Neutrophil (primary cell): ENCODE measurements at regions not wholly inside any gene's neighbourhood (a gene's known extent, or its start where the extent isn't known, plus 50 kb on each side); places are given as distances from the start of the nearest gene placed in this dataset.

ENCODE experiments used
- H3K27ac ChIP-seq: fragments of 200-600 bp; sonication (generic); 2 replicates; pipeline ENCODE4 v1.5.1; 2016; ENCODE audit warnings: mild to moderate bottlenecking, moderate library complexity
- H3K27me3 ChIP-seq: fragments of 200-600 bp; sonication (generic); 2 replicates; pipeline ENCODE4 v1.6.0; 2016; ENCODE audit warnings: mild to moderate bottlenecking
- H3K36me3 ChIP-seq: fragments of 200-600 bp; sonication (generic); 2 replicates; pipeline ENCODE4 v1.5.1; 2017
- H3K4me1 ChIP-seq, 2 experiments: fragments of 200-600 bp in 1 of 2; sonication (generic) in 1 of 2; 1 replicate in 1 of 2; 2 replicates in 1 of 2; pipeline versions ENCODE4 v1.5.1 to v1.6.1; 2013 to 2016; ENCODE audit warnings: low read depth in 1 of 2, low read length in 1 of 2, mild to moderate bottlenecking in 1 of 2, moderate library complexity in 1 of 2; ENCODE audit not compliant: control insufficient read depth in 1 of 2, insufficient read depth in 1 of 2
- H3K4me3 ChIP-seq, 2 experiments: fragments of 200-600 bp in 1 of 2; sonication (generic) in 1 of 2; 1 replicate in 1 of 2; 2 replicates in 1 of 2; pipeline ENCODE4 v1.5.1; 2013 to 2016; ENCODE audit warnings: low read depth in 1 of 2, low read length in 1 of 2, mild to moderate bottlenecking in 1 of 2, moderate library complexity in 1 of 2
- H3K9me3 ChIP-seq: fragments of 200-600 bp; sonication (generic); 2 replicates; pipeline ENCODE4 v1.5.1; 2016
- CTCF ChIP-seq: fragments of 200-600 bp; sonication (generic); IDR thresholded peaks from 2 replicates; pipeline ENCODE4 v1.5.1; 2016; ENCODE audit warnings: antibody characterized with exemption

GRCh38 chr4:57865264-57865663, 755.1 kb upstream of the IGFBP7 start:
- Histone ChIP-seq H3K9me3 (no peaks in the 10 kb centered on the region), H3K4me3 (no peak overlapping the region), H3K27ac (no peak overlapping the region), H3K36me3 (no peaks in the 10 kb centered on the region), H3K27me3 (no peaks in the 10 kb centered on the region), H3K4me1 (no peaks in the 10 kb centered on the region)
- no peak for TF ChIP-seq CTCF

- Histone ChIP-seq H3K4me3 (no peak overlapping the region), H3K36me3 (no peaks in the 10 kb centered on the region), H3K9me3 (no peaks in the 10 kb centered on the region), H3K4me1 (no peaks in the 10 kb centered on the region), H3K27ac (no peak overlapping the region), H3K27me3 (no peaks in the 10 kb centered on the region)
- TF ChIP-seq CTCF, result no peak
Observed at GRCh38 chr4:57854748-57855147, 744.6 kb upstream of the IGFBP7 start.

GRCh38 chr4:57850141-57850540, 740.0 kb upstream of the IGFBP7 start:
- Histone ChIP-seq H3K36me3 (no peaks in the 10 kb centered on the region), H3K27me3 (no peaks in the 10 kb centered on the region), H3K4me1 (no peaks in the 10 kb centered on the region), H3K4me3 (no peak overlapping the region), H3K9me3 (no peaks in the 10 kb centered on the region), H3K27ac (no peak overlapping the region)
- TF ChIP-seq CTCF, result no peak

DNA sequence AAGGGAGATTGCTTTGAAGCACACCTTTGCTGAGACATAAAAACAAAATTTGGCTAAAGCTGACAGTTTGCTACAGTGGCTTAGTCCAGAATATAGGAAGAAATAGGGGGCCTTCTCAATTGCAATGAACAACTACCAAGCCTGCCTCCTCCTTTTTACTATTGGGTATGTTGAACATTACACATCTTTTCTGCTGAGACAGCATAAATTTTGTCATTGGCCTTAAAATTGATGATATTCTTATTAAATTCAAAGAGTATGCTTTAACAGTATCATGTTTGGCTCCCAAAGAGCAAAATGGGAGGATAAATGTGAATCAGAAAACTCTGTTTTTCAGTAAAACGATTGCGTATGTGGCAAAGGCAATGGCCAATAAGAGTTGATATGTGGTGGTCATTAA, 721.9 kb upstream of the IGFBP7 start:
- H3K27ac ChIP-seq, result no peak overlapping the region
- no peak for TF ChIP-seq CTCF
- H3K36me3 ChIP-seq, result no peaks in the 10 kb centered on the region
- no peak overlapping the region for H3K4me3 ChIP-seq
- H3K27me3 ChIP-seq, result no peaks in the 10 kb centered on the region
- H3K9me3 ChIP-seq, result no peaks in the 10 kb centered on the region
- no peaks in the 10 kb centered on the region for H3K4me1 ChIP-seq

- Histone ChIP-seq H3K4me1 (no peaks in the 10 kb centered on the region), H3K27me3 (no peaks in the 10 kb centered on the region), H3K27ac (no peak overlapping the region), H3K4me3 (no peak overlapping the region), H3K36me3 (no peaks in the 10 kb centered on the region), H3K9me3 (no peaks in the 10 kb centered on the region)
- TF ChIP-seq CTCF, result no peak
Observed at GRCh38 chr4:57789666-57790065, 679.5 kb upstream of the IGFBP7 start.

- no peak for TF ChIP-seq CTCF
- H3K4me3 ChIP-seq, result no peak overlapping the region
- H3K27ac ChIP-seq, result no peak overlapping the region
- no peaks in the 10 kb centered on the region for H3K9me3 ChIP-seq
- no peaks in the 10 kb centered on the region for H3K27me3 ChIP-seq
- no peaks in the 10 kb centered on the region for H3K4me1 ChIP-seq
- H3K36me3 ChIP-seq, result no peaks in the 10 kb centered on the region
Observed at GRCh38 chr4:57777876-57778275, 667.7 kb upstream of the IGFBP7 start.
